Large intestine (tissue), 3 donors: ENCODE measurements at regions not wholly inside any gene's neighbourhood (a gene's known extent, or its start where the extent isn't known, plus 50 kb on each side); places are given as distances from the start of the nearest gene placed in this dataset.

ENCODE experiments used
- DNase-seq, 2 donors: peaks; one replicate each; pipeline versions ENCODE4 v3.0.0 to v3.0.0-alpha.2; 2013
- H3K27ac ChIP-seq: one replicate; pipeline ENCODE4 v1.5.1; 2013; ENCODE audit warnings: low read length
- H3K27me3 ChIP-seq: 2 replicates; pipeline ENCODE4 v1.6.1; 2013; ENCODE audit warnings: low read length; ENCODE audit not compliant: control insufficient read depth, insufficient read depth
- H3K36me3 ChIP-seq: 2 replicates; pipeline ENCODE4 v1.6.1; 2013; ENCODE audit warnings: low read length; ENCODE audit not compliant: control insufficient read depth, insufficient read depth
- H3K4me1 ChIP-seq: one replicate; pipeline ENCODE4 v1.6.1; 2013; ENCODE audit warnings: low read length; ENCODE audit not compliant: control insufficient read depth, insufficient read depth
- H3K4me3 ChIP-seq: one replicate; pipeline ENCODE4 v1.5.1; 2013; ENCODE audit warnings: low read length
- H3K9me3 ChIP-seq: one replicate; pipeline ENCODE4 v1.6.1; 2013; ENCODE audit warnings: mild to moderate bottlenecking, low read depth, low read length, moderate library complexity; ENCODE audit not compliant: control insufficient read depth
- WGBS: methylation state at CpG from one replicate; pipeline ENCODE4 v1.1.5; 2013; ENCODE audit warnings: low lambda C conversion rate; ENCODE audit not compliant: insufficient coverage; 5-methylcytosine and 5-hydroxymethylcytosine counted together

GRCh38 chr6:45772886-45773495 lies 242.7 kb downstream of the CLIC5 start:
- Histone ChIP-seq H3K27me3 (no peaks in the 10 kb centered on the region), H3K4me1 (no peaks in the 10 kb centered on the region), H3K9me3 (no peaks in the 10 kb centered on the region), H3K27ac (no peak overlapping the region), H3K36me3 (no peaks in the 10 kb centered on the region), H3K4me3 (no peak overlapping the region)
- no peak for DNase-seq
- WGBS, result no CpG with 5 or more reads among the region's 6 CpGs

GRCh38 chr6:45772051-45772450 lies 243.6 kb downstream of the CLIC5 start:
- Histone ChIP-seq H3K4me1 (no peaks in the 10 kb centered on the region), H3K27ac (no peak overlapping the region), H3K4me3 (no peak overlapping the region), H3K27me3 (no peaks in the 10 kb centered on the region), H3K36me3 (no peaks in the 10 kb centered on the region), H3K9me3 (no peaks in the 10 kb centered on the region)
- no peak for DNase-seq
- 100% methylated on average over 2 of the region's 4 CpGs for WGBS

- no peak overlapping the region for H3K4me3 ChIP-seq
- no peak for DNase-seq
- H3K27ac ChIP-seq, result no peak overlapping the region
- H3K36me3 ChIP-seq, result no peaks in the 10 kb centered on the region
- no peaks in the 10 kb centered on the region for H3K4me1 ChIP-seq
- peaks cover 8% of the 10 kb centered on the region for H3K9me3 ChIP-seq
- H3K27me3 ChIP-seq, result peaks cover 3% of the 10 kb centered on the region
Observed at GRCh38 chr6:45763281-45763680, 252.4 kb downstream of the CLIC5 start.

- no peak overlapping the region for H3K27ac ChIP-seq
- DNase-seq, result no peak
- no peak overlapping the region for H3K4me3 ChIP-seq
- H3K4me1 ChIP-seq, result no peaks in the 10 kb centered on the region
- peaks cover 5% of the 10 kb centered on the region for H3K9me3 ChIP-seq
- WGBS, result no CpG with 5 or more reads among the region's 2 CpGs
- no peaks in the 10 kb centered on the region for H3K36me3 ChIP-seq
- peaks cover 6% of the 10 kb centered on the region for H3K27me3 ChIP-seq
Observed at GRCh38 chr6:45759472-45759810, 256.2 kb downstream of the CLIC5 start.

- WGBS, result 91% methylated on average over 4 of the region's 15 CpGs
- H3K4me1 ChIP-seq, result no peaks in the 10 kb centered on the region
- peaks cover 3% of the 10 kb centered on the region for H3K9me3 ChIP-seq
- H3K36me3 ChIP-seq, result no peaks in the 10 kb centered on the region
- H3K4me3 ChIP-seq, result no peak overlapping the region
- DNase-seq, result no peak
- peaks cover 8% of the 10 kb centered on the region for H3K27me3 ChIP-seq
- H3K27ac ChIP-seq, result no peak overlapping the region
Observed at GRCh38 chr6:45758787-45759471, 256.7 kb downstream of the CLIC5 start.

- Histone ChIP-seq H3K27me3 (peaks cover 9% of the 10 kb centered on the region), H3K4me3 (no peak overlapping the region), H3K9me3 (no peaks in the 10 kb centered on the region), H3K36me3 (no peaks in the 10 kb centered on the region), H3K4me1 (no peaks in the 10 kb centered on the region), H3K27ac (no peak overlapping the region)
- no peak for DNase-seq
- no CpG with 5 or more reads among the region's 3 CpGs for WGBS
Observed at GRCh38 chr6:45757443-45758130, 258.1 kb downstream of the CLIC5 start.

- no CpG with 5 or more reads among the region's 3 CpGs for WGBS
- H3K27me3 ChIP-seq, result peaks cover 16% of the 10 kb centered on the region
- no peak for DNase-seq
- no peak overlapping the region for H3K4me3 ChIP-seq
- H3K27ac ChIP-seq, result no peak overlapping the region
- no peaks in the 10 kb centered on the region for H3K36me3 ChIP-seq
- no peaks in the 10 kb centered on the region for H3K4me1 ChIP-seq
- H3K9me3 ChIP-seq, result no peaks in the 10 kb centered on the region
Observed at GRCh38 chr6:45756606-45757005, 259.1 kb downstream of the CLIC5 start.

- no peaks in the 10 kb centered on the region for H3K4me1 ChIP-seq
- H3K4me3 ChIP-seq, result no peak overlapping the region
- peaks cover 16% of the 10 kb centered on the region for H3K27me3 ChIP-seq
- no peaks in the 10 kb centered on the region for H3K36me3 ChIP-seq
- H3K27ac ChIP-seq, result no peak overlapping the region
- H3K9me3 ChIP-seq, result no peaks in the 10 kb centered on the region
- no peak for DNase-seq
- no CpG with 5 or more reads among the region's 9 CpGs for WGBS
Observed at GRCh38 chr6:45754432-45754831, 261.2 kb downstream of the CLIC5 start.

- peaks cover 2% of the 10 kb centered on the region for H3K27me3 ChIP-seq
- DNase-seq, result no peak
- WGBS, result 83% methylated on average over 2 of the region's 5 CpGs
- H3K4me3 ChIP-seq, result no peak overlapping the region
- no peaks in the 10 kb centered on the region for H3K36me3 ChIP-seq
- H3K9me3 ChIP-seq, result no peaks in the 10 kb centered on the region
- no peak overlapping the region for H3K27ac ChIP-seq
- H3K4me1 ChIP-seq, result no peaks in the 10 kb centered on the region
Observed at GRCh38 chr6:45746046-45746445, 269.6 kb downstream of the CLIC5 start.

GRCh38 chr6:45743028-45743615 lies 272.5 kb downstream of the CLIC5 start:
- H3K36me3 ChIP-seq, result no peaks in the 10 kb centered on the region
- no CpG with 5 or more reads among the region's 7 CpGs for WGBS
- no peaks in the 10 kb centered on the region for H3K27me3 ChIP-seq
- H3K9me3 ChIP-seq, result no peaks in the 10 kb centered on the region
- DNase-seq, result no peak
- no peak overlapping the region for H3K27ac ChIP-seq
- no peaks in the 10 kb centered on the region for H3K4me1 ChIP-seq
- H3K4me3 ChIP-seq, result no peak overlapping the region
